NCI-H146 treated with DMSO at 0.1 percent for 48 hours (cell line): ENCODE measurements at regions not wholly inside any gene's neighbourhood (a gene's known extent, or its start where the extent isn't known, plus 50 kb on each side); places are given as distances from the start of the nearest gene placed in this dataset.
A peak's percentile ranks its signal among the peaks of the same experiment; 100 is the strongest.
"Not testable (repeated sequence)": the region's sequence is repeated elsewhere in the genome, so short reads cannot be mapped to it uniquely, and the experiment has no call there.

Experiments used
- DNase-seq: peaks from one replicate; lab custom pipeline; 2025; ENCODE audit not compliant: unreplicated experiment; lab: John Stamatoyannopoulos, UW

DNA sequence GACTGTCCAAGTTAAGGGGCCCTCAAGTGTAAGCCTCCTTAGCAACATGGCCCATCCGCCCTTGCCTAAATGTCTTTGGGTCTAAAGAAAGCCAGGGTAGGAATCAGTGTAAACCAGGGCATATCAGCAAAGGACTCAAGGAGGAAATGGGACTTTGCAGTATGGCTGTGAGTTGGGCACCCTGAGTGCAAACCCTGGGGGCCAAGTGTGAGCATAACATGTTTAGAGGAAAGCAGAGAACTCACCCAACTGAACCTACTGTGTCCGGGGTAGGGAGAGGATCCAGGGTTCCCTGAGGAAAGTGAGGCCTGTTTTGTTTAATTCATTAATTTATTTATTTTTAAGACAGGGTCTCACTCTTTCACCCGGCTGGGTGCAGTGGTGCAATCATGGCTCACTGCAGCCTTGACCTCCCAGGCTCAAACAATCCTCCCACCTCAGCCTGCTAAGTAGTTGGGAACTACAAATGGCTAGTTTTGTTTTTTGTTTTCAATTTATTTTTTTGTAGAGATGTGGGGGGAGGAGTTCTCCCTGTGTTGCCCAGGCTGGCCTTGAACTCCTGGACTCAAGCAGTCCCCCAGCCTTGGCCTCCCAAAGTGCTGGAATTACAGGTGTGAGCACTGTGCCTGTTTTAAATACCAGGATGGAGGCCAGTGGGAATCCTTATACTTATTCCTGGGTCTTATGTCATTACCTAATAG, 51.0 kb upstream of the ACTR3 start:
- DNase-seq: no peak

DNA sequence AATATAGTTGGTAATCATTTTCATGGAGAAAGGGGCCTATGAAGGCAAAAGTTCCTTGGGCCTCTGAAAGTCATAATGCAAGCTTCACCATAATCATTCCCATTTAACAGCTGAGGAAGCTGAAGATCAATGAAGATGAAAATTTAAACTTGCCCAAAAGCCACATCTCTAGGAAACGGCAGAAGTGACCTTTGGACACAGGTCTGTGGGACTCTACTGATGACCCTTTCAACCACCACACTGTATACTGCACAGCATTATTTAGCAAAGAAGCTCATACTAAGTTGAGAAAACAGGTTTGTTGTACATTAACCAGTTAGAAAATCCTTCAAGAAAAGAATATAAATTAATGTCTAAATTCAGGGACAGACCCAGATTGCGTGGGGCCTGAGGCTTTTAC, 51.6 kb upstream of the ACTR3 start:
- DNase-seq: no peak

DNA sequence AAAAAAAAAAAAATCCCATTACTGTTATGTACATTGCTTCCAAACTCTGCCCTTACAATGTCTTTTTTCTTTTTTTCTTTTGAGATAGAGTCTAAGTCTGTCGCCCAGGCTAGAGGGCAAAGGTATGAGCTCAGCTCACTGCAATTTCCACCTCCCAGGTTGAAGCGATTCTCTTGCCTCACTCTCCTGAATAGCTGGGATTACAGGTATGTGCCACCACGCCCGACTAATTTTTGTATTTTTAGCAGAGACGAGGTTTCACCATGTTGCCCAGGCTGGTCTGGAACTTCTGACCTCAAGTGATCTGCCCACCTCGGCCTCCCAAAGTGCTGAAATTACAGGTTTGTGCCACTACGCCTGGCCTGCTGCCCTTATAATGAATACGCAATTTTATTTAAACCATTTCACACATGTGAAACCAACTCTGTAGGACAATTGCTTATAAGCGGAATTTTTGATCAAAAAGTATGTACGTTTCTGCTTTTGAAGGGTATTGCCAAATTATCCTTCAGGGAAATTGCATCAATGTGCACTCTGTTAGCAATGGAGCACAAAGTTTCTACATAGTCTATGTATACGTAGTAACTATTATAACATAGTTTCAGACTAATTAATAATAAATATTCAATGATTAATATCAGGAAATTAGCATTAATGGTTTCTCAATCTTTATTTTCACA, 55.7 kb upstream of the ACTR3 start:
- no peak for DNase-seq

GRCh38 chr2:113832795-113833290, 57.0 kb upstream of the ACTR3 start:
- no peak for DNase-seq

DNA sequence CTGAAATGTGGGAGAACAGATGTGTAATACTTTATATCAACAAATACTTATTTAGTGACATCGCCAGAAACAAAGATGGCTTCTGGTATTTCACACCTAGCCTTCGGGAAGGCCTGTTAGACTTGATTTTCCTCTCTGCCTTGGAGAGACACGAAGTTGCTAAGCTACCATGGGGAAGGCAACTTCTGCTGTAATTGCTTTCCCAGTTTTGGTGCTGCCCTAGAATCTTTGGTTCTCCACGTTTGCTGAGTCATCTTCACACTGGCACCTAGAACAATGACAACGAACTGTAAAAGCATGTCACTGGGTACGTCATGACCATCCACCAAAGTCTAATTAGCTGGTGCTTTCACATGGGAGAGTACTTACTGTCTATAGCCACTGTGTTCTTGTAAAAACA, 58.7 kb upstream of the ACTR3 start:
- no peak for DNase-seq

GRCh38 chr2:113829761-113830160, 60.1 kb upstream of the ACTR3 start:
- no peak for DNase-seq

- no peak for DNase-seq
Observed at GRCh38 chr2:113829270-113829669, 60.6 kb upstream of the ACTR3 start.

- no peak for DNase-seq
Observed at GRCh38 chr2:113828049-113828742, 61.7 kb upstream of the ACTR3 start.

GRCh38 chr2:113827426-113827825, 62.5 kb upstream of the ACTR3 start:
- no peak for DNase-seq

DNA sequence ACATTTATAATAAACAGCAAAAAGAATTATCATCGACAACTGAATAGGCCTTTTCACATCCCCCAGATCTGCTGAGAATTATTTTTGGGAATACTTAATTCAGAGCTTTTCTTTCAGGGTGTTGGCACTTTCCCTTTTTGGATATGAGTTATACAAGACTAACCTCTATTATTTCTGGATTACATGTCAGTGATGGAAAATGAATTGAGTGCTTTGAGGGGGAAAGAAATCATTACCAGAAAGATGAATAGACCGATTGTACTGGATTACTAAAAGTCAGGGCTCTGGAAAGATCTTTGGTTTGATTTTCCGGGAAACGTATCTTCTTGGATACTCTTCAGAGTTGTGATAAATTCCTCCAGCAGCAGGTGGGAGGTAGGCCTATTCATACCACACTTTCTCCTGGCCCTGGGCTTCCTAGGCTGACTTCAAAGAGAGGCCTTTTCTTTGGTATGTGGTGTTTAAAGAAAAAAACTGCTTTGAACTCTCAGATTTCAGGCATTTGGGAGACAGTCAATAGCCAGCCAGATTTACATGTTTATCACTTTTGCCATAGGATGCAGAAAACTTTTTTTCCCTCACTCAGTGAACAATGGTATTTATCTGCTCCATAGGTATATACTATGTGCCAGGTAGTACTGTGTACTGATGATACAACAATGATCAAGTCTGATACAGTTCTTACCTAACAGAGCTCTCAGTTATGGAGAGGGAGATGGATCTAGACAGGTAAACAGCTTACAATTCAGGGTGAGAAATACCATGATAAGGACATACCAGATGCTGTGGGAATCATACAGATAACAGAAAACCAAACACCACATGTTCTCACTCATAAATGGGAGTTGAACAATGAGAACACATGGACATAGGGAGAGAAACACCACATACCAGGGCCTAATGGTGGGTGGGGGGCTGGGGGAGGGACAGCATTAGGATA, 63.3 kb upstream of the ACTR3 start:
- no peak for DNase-seq

DNA sequence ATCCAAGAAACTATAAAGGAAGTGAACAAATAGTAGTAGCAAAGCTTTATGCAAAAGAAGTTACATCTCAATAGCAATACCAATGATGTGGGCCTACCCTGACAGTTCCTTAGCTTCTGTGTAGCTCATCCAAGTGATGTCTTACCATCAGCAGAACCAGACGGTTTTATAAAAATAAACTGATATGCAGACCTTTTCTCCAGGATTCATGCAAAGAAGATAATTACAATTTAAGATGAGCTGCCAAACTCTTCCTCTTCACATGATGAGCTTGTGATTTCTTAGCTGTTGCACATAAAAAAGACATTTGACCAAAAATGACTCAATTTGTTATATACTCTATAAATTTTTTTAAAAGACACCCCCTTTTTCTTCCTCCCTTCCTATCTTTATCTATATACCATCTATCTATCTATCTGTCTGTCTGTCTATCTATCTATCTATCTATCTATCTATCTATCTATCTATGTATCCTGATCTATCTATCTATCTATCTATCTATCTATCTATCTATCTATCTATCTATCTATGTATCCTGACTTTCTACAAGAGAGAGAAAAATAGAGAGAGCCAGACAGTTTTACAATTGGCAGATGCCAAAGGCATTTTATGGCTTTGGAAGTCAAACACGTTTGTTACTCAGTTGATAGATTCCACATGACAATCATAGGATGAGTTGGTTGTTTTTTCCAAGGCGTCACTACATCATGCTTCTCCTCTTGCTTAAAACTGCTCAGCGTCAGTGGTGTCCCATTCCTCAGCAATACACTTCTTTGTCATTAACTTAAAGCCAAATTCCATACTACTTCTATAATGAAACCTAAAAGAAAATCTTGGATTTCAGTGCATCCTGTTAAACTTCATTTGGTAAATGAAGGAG, 65.9 kb upstream of the ACTR3 start:
- DNase-seq: no peak

GRCh38 chr2:113822087-113822815, 65.8 kb upstream of the SLC35F5 start:
- DNase-seq: peak; percentile 76

DNA sequence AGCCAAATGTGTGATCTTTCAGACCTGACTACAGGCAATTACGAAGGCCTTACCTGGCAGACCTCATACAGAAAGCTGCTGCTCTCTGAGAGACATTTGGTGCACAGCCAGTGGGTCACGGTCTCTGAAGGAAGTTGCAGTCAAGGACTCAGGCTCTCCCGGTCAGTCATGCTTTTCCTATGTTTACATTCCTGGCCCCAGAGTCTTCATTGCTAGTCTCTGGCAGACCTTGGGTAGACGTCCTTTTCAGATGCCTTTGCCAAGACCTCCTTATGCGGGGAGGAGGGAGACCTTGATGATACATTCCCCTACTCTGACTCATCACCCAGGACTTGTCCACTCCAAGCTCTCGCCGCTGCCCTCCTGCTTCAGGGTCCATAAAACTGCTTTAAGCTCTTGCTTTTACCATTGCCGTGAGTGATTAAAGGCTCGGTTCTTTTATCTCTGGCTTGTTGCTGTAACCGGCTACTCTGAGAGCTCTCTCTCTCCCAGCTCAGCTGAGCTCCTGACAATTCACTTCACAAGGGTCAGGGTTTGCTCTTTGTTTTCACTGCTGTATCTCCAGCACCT, 62.0 kb upstream of the SLC35F5 start:
- no peak for DNase-seq

DNA sequence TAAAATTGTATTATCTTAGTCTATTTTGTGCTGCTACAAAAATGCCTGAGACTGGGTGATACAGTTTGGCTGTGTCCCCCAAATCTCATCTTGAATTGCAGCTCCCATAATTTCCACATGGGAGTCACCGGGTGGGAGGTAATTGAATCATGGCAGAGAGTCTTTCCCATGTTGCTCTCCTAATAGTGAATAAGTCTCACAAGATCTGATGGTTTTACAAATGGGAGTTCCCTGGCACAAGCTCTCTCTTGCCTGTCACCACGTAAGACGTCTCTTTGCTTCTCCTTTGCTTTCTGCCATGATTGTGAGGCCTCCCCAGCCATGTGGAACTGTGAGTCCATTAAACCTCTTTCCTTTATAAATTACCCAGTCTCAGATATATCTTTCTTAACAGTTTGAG, 57.0 kb upstream of the SLC35F5 start:
- not testable (repeated sequence) for DNase-seq

DNA sequence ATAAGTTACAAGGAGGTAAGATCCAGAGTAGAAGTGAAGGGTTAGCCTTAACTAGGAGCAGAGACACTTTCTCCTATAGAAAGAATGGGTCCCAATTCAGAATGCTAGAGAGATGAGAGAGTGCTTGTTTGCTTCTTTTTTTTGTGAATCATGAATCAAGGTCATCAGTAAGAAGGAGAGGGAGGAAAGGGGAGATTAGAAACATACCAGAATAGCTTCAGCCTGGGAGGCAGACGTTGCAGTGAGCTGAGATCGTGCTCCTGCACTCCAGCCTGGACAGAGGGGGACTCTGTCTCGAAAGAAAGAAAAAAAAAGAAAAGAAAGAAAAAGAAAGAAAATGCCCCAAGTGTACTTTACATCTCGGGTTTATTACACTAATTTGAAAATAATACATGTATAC, 55.8 kb upstream of the SLC35F5 start:
- no peak for DNase-seq

- DNase-seq: no peak
Observed at GRCh38 chr2:113809076-113809736, 52.8 kb upstream of the SLC35F5 start.

- no peak for DNase-seq
Observed at GRCh38 chr2:113807721-113808120, 51.3 kb upstream of the SLC35F5 start.

GRCh38 chr2:113806217-113806913, 49.9 kb upstream of the SLC35F5 start:
- no peak for DNase-seq
